OCI-M2 (cell line): ENCODE measurements at regions not wholly inside any gene's neighbourhood (a gene's known extent, or its start where the extent isn't known, plus 50 kb on each side); places are given as distances from the start of the nearest gene placed in this dataset.
"Not testable (repeated sequence)": the region's sequence is repeated elsewhere in the genome, so short reads cannot be mapped to it uniquely, and the experiment has no call there.

Source experiments
- DNase-seq: peaks from one replicate; lab custom pipeline; 2025; ENCODE audit not compliant: unreplicated experiment; lab: John Stamatoyannopoulos, UW

DNA sequence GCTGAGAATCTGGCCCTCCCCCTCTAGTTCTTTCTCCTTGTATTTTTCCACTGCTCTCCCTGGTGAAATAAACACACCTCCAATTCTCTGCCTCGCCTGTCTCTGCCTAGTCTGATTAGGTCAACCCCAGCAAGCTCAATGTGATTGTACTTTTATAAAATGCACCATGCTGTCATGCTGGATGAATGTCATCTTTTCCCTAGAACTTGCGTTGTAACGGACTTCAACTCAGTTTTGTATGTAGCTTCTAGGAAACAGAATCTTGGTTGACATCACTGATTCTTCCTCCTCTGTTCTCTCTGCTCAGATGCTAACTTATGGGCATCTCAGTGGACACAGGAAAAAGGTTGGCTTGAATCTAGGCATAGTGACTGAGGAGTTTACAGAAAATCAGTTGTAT is 261.9 kb upstream of the ISX start:
- no peak for DNase-seq

DNA sequence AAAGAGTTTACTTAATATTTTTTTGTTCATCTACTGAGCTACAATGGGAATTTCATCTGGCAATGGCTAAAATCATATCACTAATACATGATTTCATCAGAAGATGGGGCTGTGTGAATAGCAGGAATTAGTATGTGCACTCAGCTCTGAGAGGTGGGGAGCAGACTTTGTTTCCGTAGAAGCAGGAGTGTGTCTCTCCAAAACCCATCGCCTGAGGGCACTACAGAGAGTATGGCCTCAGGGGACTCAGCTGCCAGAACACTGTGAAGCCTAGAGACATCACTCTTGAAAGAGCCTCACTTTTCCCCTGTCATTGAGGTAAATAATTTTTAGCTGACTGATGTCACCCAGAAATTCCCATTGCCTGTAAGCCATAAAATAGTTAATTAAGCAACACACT is 261.4 kb upstream of the ISX start:
- no peak for DNase-seq

DNA sequence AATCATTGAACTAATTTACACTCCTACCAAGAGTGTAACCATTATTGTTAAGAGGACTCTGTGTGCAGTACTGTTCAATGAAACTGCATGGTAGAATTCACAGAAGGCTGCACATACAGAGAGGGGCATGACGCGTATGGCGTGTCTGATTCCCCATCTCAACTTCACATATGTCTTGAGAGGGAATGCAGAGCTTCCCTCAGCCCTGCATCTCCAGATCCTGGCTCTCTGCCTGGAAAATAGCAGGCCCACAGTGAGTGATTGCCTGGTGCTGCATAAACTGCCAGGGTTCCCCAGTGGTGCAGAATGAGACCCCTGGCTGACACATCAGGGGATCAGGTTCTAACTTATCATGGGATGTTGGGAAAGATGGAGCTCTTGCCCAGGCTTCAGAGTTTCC is 260.2 kb upstream of the ISX start:
- DNase-seq, result no peak

DNA sequence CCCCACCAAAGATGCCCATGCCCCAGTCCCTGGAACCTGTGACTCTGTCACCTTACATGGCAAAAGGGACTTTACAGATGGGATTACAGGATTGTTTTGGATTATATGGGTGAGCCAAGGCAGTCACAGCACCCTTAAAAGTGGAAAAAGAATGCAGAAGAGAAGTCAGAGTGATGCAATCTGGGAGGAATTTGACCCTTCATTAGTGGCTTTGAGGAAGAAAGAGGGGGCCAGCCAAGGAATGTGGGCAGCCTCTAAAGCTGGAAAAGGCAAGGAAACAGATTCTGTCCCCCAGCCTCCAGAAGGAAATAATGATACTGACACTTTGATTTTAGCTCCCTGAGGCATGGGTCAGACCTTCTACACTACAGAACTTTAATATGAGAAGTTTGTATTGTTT is 257.3 kb upstream of the ISX start:
- no peak for DNase-seq

DNA sequence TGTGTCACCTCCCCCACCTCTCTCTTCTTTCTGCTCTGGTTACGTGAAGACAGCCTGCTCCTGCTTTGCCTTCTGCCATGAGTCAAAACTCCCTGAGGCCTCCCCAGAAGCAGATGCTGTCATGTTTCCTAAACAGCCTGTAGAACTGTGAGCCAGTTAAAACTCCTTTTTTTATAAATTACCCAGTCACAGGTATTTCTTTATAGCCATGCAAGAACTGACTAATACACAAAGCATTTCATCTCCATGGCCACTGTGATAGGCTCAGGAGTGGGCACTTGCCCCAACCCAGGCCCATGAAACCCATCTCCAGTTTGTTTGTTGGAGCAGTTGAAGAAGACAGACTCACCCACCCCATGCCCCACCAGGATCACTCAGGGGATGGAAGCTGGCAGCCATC is 253.3 kb upstream of the ISX start:
- no peak for DNase-seq

DNA sequence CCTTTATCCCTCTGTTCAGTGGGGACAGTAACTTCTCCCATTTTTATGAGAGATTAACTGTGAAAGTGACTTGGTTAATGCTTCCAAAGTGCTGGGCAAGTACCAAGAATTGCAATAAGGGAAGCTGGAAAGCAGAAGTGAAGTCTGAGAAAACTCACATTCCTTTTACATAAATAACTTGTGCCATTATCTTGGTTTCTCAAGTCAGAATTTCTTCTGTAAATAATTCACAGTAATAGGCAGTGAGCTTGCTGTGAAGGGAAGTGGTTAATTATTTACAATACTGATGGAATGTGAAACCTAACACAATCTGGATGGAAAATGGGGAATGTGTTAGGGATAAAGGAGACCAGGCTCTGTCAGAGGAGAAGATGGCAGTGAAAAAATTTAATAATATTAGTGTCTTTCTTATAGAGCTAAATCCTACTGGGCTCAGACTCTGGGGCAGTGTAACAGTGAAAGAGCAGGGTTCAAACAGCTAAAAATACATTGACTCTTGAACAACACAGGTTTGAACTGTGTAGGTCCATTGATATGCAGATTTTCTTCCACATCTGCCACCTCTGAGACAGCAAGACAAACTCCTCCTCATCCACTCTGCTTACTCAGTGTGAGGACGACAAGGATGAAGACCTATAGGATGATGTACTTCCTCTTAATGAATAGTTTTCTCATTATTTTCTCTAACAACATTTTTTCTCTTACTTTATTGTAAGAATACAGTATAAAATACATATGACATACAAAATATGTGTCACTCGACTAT is 251.5 kb upstream of the ISX start:
- no peak for DNase-seq

DNA sequence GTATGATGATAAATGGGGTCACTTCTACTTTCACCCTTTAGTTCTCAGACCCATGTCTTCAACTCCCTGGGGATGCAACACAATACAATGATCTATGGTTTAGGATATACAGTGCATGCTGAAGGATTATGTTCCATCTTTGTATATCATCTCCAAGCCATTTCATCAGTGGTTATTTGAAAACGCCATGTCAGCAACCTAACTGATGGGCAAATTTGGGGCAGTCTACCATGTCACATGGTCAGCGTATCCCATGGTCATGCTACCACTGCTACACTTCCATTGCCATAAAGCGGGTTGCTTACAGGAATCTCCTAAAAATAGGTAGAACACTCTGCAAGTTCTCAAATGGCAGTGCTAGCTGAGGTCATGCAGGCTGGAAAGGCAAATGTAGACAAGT is 236.5 kb upstream of the ISX start:
- no peak for DNase-seq

DNA sequence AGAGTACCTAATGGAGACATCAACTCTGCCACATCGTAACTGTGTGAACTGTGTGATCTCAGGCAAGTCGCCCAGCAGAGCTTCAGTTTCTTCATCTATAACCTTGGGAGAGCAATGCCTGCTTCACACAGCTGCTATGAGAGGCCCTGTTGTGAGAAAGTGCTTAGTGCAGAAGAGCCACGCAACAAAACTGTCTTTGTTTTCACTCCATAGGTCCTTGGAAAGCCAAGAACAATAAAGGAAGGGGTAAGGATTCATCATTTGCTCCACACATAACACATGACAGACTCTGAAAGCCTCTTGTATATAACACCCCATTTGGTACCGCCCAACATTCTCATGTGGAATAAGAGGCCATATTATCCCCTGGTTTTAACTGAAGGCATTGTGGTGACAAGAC is 231.9 kb upstream of the ISX start:
- DNase-seq, result no peak

DNA sequence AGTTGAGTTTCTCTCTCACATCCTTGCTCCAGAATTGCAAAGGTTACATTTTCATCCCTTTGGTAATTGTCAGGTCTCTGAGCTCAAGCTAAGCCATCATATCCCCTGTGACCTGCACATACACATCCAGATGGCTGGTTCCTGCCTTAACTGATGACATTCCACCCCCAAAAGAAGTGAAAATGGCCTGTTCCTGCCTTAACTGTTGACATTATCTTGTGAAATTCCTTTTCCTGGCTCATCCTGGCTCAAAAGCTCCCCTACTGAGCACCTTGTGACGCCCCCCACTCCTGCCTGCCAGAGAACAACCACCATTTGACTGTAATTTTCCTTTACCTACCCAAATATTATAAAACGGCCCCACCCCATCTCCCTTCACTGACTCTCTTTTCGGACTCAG is 231.4 kb upstream of the ISX start:
- not testable (repeated sequence) for DNase-seq

DNA sequence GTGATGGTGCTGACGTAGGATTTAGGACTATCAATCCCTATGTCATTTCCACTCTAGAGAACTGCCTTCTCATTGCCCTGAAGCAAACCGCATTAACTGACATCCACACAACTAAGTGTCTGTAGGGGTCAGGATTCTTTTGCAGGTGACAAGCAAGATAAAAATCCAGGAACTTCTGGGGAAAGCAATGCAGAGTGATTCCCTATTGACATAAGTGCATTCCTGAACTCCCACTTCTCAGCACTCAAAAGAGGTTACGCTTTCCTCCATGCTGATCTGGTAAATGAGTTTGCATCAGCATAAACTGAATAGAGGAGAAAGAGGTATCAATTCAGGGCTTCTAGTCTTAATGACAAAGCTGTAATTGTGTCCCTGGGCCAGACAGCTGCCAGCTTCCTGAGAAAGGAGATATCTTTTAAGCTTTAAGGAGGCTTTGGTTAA is 224.6 kb upstream of the ISX start:
- no peak for DNase-seq

DNA sequence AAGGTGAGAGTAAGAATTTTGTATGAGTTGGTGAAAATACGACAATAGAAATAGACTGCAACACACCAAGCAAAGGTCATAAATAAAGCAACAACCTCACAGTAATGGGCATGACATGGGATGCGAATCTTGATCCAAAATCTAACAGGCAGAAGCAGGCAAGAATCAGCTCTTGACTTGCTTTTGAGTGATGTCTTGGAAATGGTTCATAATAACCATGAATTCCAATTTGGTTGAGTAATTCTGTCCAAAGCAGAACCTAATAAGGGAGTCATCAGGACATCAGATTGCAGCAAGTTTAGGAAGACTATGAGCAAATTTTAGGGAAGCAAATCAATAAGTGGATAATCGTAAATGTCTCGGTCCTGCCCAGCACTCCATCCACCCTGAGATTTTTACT is 224.0 kb upstream of the ISX start:
- DNase-seq, result no peak

DNA sequence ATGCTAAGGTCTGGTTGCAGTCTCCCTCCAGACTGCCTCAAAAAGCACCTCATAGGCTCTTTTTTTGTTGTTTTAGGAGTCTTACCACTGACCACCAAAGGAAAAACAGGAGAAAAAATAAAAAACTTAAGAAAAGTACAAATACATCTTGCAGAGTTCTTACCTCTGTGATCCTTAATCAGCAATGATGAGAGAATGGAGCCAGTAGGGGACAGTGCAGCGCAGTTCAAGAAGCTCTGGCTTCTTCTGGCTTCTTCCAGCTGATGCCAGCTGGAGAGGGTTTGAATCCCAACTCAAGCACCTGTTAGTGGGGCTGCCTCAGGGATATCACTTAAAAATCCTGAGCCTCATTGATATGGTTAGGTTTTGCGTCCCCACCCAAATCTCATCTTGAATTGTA is 223.3 kb upstream of the ISX start:
- DNase-seq, result no peak

DNA sequence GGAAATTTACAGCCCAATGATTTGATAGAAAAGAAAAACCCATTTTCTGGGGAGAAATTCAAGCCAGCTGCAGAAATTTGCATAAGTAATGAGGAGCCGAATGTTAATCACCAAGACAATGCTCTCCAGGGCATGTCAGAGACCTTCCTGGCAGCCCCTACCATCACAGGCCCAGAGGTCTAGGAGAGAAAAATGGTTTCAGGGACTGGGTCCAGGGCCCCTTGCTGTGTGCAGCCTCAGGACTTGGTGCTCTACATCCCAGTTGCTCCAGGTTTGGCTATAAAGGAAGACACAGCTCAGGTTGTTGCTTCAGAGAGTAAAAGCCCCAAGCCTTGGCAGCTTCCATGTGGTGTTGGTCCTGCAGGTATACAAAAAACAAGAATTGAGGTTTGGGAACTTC is 222.2 kb upstream of the ISX start:
- DNase-seq, result not testable (repeated sequence)

DNA sequence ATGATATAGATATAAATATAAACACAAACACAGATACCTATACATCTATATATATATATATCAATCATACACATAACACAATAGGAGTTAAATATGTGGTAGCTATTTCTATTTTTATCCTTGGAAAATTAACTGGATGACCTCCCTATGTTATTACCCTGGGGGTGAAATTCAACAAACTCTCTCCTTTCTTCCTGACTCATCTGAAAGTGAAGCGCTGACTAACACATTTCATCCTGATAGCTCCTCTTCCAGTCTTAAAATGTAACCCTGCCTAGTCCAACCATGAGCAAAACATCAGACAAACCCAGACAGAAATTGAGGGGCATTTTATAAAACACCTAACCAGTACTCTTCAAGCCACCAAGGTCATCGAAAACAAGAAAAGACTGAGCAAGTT is 220.6 kb upstream of the ISX start:
- no peak for DNase-seq

DNA sequence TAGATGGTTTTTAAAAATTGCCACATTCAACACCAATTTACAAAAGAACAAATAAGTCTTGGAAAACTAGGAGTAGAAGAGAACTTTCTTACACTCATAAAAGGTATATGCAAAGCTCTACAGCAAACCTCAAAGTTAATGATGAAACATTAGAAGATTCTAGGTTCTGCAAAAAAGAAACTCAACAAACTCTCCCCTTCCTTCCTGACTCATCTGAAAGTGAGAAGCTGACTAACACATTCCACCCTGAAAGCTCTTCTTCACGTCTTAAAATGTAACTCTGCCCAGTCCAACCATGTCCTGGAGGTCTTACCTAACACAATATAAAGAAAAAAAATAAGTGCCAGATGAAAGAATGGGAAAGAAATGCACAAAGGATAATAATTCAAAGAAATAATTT is 218.9 kb upstream of the ISX start:
- no peak for DNase-seq

DNA sequence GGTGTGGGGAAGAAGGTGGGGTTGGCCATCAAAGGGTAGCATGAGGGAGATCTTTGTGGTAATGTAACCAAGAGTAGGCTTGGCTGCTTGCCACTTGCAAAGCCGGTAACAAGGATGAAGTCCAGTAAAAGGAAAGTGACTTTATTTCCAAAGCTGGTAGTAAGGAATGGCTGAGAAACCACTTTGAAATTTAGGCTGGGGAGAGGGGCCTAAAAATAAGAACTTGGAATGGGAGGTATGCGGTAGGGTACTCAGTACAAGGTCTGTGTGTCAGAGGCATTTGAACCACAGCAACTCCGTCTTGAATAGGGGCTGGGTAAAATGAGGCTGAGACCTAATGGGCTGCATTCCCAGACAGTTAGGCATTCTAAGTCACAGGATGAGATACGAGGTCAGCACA is 216.0 kb upstream of the ISX start:
- DNase-seq, result no peak

DNA sequence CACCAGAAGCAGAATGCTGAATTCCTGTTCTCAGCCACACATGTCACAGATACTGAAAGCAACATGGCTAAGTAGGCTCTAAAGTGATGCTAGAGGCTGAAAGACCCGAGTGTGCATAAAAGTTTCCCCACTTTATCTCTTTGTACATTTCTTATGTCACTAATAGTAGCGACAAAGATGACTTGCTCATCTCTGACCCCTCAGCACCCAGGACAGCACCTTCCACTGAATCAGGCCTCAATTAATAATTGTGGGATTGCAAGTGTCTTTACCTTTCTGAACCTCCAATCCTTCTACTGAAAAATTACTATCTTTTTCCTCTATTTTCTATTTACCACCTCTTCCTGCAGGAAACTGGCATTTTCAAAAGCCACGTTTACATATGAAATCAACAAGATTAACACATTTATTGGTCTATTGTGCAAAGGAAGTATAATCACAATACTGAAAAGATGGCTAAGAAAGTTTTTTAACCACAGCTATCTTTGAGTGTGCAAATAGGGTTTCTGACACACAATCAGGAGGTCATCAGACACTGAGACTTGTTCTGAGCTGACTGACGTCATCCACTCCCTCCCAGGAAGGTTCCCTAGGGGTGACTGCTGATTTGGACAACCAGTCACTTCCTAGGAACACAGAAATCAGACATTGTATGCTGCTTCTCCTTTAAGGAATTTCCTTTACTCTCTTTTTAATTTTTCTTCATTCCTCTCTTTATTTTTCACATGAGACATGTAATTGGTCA is 213.9 kb upstream of the ISX start:
- no peak for DNase-seq

DNA sequence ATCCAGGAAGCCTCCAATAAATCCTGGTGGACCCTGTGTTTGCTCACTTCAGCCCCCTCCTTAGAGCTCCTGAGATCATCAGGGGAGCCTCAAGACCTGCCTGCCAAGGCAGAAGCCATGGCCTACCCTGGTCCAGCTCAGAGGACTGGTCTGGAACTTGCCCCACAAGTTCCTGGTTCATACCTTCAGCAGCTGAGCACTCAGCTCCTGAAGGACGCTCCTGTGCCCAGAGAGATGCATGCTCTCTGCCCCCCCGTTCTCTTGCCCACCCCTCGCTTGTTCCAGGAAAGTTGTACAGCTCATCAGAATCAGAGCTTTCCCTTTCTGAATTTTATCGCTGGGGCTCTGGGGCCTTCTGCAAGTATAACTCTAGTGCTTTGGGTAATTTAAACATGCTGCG is 210.5 kb upstream of the ISX start:
- no peak for DNase-seq

DNA sequence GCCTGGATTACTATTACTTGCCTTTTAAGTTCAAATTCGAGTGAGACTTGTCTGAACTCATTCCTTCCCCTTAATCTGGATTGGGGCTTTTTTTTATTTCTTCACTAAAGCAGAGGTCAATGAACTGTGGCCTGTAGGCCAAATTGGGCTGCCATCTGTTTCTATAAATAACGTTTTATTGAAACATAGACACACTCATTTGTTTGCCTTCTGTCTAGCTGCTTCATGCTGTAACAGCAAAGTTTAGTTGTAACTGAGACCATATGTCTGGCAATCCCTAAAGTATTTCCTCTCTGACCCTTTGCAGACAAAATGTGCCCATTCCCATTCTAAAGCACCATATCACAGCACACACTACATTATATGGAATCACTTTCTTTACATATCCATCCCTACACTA is 207.9 kb upstream of the ISX start:
- DNase-seq, result no peak

DNA sequence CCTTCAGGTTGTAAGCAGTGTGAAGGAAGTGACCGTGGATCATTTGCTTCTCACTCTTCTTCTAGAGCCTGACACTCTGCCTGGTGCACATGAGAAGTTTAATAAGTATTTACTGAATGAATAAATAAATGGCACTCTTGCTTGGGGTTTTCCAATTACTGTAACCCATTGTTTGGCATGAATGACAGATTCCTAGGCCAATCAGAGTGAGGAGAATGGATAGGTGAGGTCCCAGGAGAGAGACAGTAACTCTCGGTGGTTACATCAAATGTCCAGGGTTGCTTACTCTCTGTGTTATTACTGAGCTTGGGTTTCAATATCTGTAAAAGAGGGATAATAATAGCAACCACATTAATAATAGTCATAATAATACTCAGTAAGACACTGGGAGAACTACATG is 204.2 kb upstream of the ISX start:
- DNase-seq, result no peak

DNA sequence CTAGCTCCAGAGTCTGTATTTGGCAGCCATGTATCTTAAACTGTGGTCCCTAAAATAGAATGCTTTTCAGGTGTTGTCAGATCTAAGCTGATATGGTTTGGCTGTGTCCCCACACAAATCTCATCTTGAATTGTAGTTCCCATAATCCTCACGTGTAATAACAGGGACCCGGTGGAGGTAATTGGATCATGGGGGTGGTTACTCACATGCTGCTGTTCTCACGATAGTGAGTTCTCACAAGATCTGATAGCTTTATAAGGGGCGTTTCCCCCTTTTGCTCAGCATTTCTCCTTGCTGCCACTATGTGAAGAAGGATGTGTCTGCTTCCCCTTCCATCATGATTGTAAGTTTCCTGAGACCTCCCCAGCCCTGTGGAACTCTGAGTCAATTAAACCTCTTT is 199.9 kb upstream of the ISX start:
- no peak for DNase-seq

DNA sequence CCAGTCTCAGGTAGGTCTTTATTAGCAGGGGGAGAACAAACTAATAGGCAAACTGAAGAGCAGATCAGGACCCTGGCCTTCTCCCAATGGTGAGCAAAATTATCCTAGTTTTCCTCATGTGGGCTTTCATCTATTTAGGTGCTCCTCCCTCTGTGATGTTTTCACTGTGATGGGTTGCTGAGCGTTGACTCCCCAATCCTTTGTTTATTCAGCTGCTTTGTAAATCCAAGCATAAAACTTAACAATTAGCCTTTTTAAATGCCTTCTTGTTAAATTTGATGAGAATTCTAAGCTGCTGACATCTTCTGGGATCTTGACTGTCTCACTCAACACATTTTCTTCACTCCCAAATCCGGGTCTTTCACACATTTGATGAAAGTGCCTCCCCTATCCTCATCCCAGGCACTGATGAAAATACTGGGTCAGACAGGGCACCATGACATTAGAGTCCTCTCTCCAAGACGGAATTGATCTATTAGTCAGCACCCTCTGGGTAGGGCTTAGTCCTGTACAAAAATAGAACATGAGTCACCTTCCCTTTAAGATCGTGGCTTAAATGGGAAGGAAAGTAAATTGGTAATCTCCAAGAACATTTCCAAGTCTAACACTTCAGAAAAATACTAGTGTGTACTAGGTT is 199.3 kb upstream of the ISX start:
- no peak for DNase-seq
